PC-9 (cell line): ENCODE measurements at regions not wholly inside any gene's neighbourhood (a gene's known extent, or its start where the extent isn't known, plus 50 kb on each side); places are given as distances from the start of the nearest gene placed in this dataset.

Source experiments
- BruUV-seq: library from RNA; stranded (reverse); fragments of 400-500 nt; replicated peaks from 2 replicates; lab custom pipeline; 2021; lab: Mats Ljungman, UMichigan
- CTCF ChIA-PET: fragments of 300-600 bp; sonication (Branson Sonifier 250); formaldehyde crosslinking; loops from one replicate; lab custom pipeline; 2022; ENCODE audit warnings: antibody characterized with exemption; lab: Charles Lee
- POLR2A ChIA-PET: fragments of 300-600 bp; sonication (Branson Sonifier 250); formaldehyde crosslinking; loops from one replicate; lab custom pipeline; 2022; ENCODE audit warnings: antibody characterized with exemption; ENCODE audit not compliant: unreplicated experiment; lab: Charles Lee
- DNase-seq, 2 experiments: peaks; one replicate each; pipeline versions ENCODE4 v3.0.0 to v3.0.0-alpha.2; 2015 to 2022; ENCODE audit warnings: mixed read lengths in 1 of 2
- H2AFZ ChIP-seq: fragments of 200-600 bp; sonication (generic); 2 replicates; pipeline ENCODE4 v1.8.1; 2017; ENCODE audit warnings: antibody characterized with exemption
- H3F3A ChIP-seq: fragments of 200-600 bp; sonication (generic); 2 replicates; pipeline ENCODE4 v1.8.1; 2017; ENCODE audit warnings: antibody characterized with exemption, mild to moderate bottlenecking, low read depth; ENCODE audit not compliant: insufficient read depth
- H3K27ac ChIP-seq: fragments of 200-600 bp; sonication (generic); 2 replicates; pipeline ENCODE4 v1.6.1; 2016; ENCODE audit warnings: mixed run types
- H3K27me3 ChIP-seq: fragments of 200-600 bp; sonication (generic); 2 replicates; pipeline ENCODE4 v1.6.1; 2016; ENCODE audit warnings: low read depth, mixed run types; ENCODE audit not compliant: insufficient read depth
- H3K36me3 ChIP-seq: fragments of 200-600 bp; sonication (generic); 2 replicates; pipeline ENCODE4 v1.6.1; 2016; ENCODE audit warnings: low read depth, mixed run types
- H3K4me1 ChIP-seq: fragments of 200-600 bp; sonication (generic); replicated peaks from 2 replicates; pipeline ENCODE4 v1.6.1; 2016; ENCODE audit warnings: mixed run types; ENCODE audit not compliant: insufficient read depth
- H3K4me2 ChIP-seq: fragments of 200-600 bp; sonication (generic); 2 replicates; pipeline ENCODE4 v1.6.1; 2017; ENCODE audit warnings: mixed run types
- H3K4me3 ChIP-seq: fragments of 200-600 bp; sonication (generic); 2 replicates; pipeline ENCODE4 v1.6.1; 2016; ENCODE audit warnings: mixed run types
- H3K79me2 ChIP-seq: fragments of 200-600 bp; sonication (generic); 2 replicates; pipeline ENCODE4 v1.6.1; 2017; ENCODE audit warnings: low read depth, mixed run types
- H3K9me2 ChIP-seq: fragments of 200-600 bp; sonication (generic); 2 replicates; pipeline ENCODE4 v1.8.1; 2017; ENCODE audit warnings: mild to moderate bottlenecking; ENCODE audit not compliant: insufficient read depth
- H3K9me3 ChIP-seq: fragments of 200-600 bp; sonication (generic); 2 replicates; pipeline ENCODE4 v1.8.1; 2016; ENCODE audit warnings: low read depth; ENCODE audit not compliant: insufficient read depth
- H4K20me1 ChIP-seq: fragments of 200-600 bp; sonication (generic); 2 replicates; pipeline ENCODE4 v1.8.1; 2017; ENCODE audit not compliant: insufficient read depth
- CTCF ChIP-seq: fragments of 200-600 bp; sonication (generic); conservative IDR thresholded peaks from 2 replicates; pipeline ENCODE4 v1.6.1; 2017; ENCODE audit warnings: mixed run types, antibody characterized with exemption, mild to moderate bottlenecking, moderate library complexity
- EZH2 ChIP-seq: fragments of 200-600 bp; sonication (generic); IDR thresholded peaks from 2 replicates; pipeline ENCODE4 v1.8.0; 2017; ENCODE audit warnings: antibody characterized with exemption, low read depth
- intact Hi-C: fragments of 100-400 bp; cut with micrococcal nuclease; formaldehyde crosslinking; loops from one replicate; pipeline ENCODE4 v1.10.0; 2022; ENCODE audit not compliant: unreplicated experiment

DNA sequence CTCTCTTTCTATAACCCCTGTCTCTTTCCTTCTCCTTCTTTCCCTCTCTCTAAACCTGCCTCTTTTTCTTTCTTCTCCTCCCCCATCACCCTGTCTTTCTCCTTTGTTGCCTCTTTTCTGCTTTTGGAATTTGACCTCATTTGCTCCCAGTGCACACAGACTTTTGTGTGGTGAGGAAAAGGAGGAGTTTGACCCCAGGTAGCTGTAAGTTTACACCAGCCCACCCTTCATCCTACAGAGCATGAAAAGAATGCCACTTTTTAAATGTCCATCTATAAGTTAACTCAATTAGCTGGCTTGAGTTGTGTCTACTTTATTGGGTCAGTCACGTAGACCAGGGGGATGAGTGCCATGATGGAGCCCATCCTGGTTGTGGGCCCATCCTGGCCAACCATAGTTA is 146.8 kb upstream of the SLC38A2 start:
- intact Hi-C loops, result no loop called here
- no peak for TF ChIP-seq EZH2
- no peak for TF ChIP-seq CTCF
- H4K20me1 ChIP-seq, result no peaks in the 10 kb centered on the region
- no peak for DNase-seq
- no peaks in the 10 kb centered on the region for H3K4me1 ChIP-seq
- no peaks in the 10 kb centered on the region for H3K9me3 ChIP-seq
- no peak overlapping the region for H3K4me2 ChIP-seq
- no peaks in the 10 kb centered on the region for H3K79me2 ChIP-seq
- no peaks in the 10 kb centered on the region for H3K9me2 ChIP-seq
- no peak overlapping the region for H3K4me3 ChIP-seq
- no peaks in the 10 kb centered on the region for H3K36me3 ChIP-seq
- no TSS peak for BruUV-seq
- no peak overlapping the region for H3K27ac ChIP-seq
- no peaks in the 10 kb centered on the region for H3K27me3 ChIP-seq
- POLR2A ChIA-PET, result interaction anchor here (0.6 kb wide), 1 partner anchor 41 kb away, joined by 4 read pairs; no protein-coding TSS in a partner anchor
- CTCF ChIA-PET, result no interaction called here
- no peaks in the 10 kb centered on the region for H3F3A ChIP-seq
- H2AFZ ChIP-seq, result no peak overlapping the region

GRCh38 chr12:46518729-46519128 is 146.2 kb upstream of the SLC38A2 start:
- Histone ChIP-seq H3K4me1 (no peaks in the 10 kb centered on the region), H3K27ac (no peak overlapping the region), H3K4me2 (no peak overlapping the region), H3K79me2 (no peaks in the 10 kb centered on the region), H3K9me2 (no peaks in the 10 kb centered on the region), H3K36me3 (no peaks in the 10 kb centered on the region), H3K9me3 (no peaks in the 10 kb centered on the region), H2AFZ (no peak overlapping the region), H3K27me3 (no peaks in the 10 kb centered on the region), H4K20me1 (no peaks in the 10 kb centered on the region), H3K4me3 (no peak overlapping the region), H3F3A (no peaks in the 10 kb centered on the region)
- DNase-seq, result no peak
- TF ChIP-seq CTCF (no peak), EZH2 (no peak)
- CTCF ChIA-PET, result no interaction called here
- no TSS peak for BruUV-seq
- intact Hi-C loops, result no loop called here
- POLR2A ChIA-PET, result no interaction called here

GRCh38 chr12:46518169-46518568 is 145.6 kb upstream of the SLC38A2 start:
- no peaks in the 10 kb centered on the region for H3K9me2 ChIP-seq
- no peaks in the 10 kb centered on the region for H4K20me1 ChIP-seq
- TF ChIP-seq EZH2, result no peak
- TF ChIP-seq CTCF, result no peak
- H3K4me2 ChIP-seq, result no peak overlapping the region
- H3K27me3 ChIP-seq, result no peaks in the 10 kb centered on the region
- ChIA-PET POLR2A (no interaction called here), CTCF (no interaction called here)
- no peak for DNase-seq
- H2AFZ ChIP-seq, result no peak overlapping the region
- intact Hi-C loops, result no loop called here
- H3K79me2 ChIP-seq, result no peaks in the 10 kb centered on the region
- no peak overlapping the region for H3K4me3 ChIP-seq
- H3K36me3 ChIP-seq, result no peaks in the 10 kb centered on the region
- no peaks in the 10 kb centered on the region for H3F3A ChIP-seq
- no peak overlapping the region for H3K27ac ChIP-seq
- H3K9me3 ChIP-seq, result no peaks in the 10 kb centered on the region
- no TSS peak for BruUV-seq
- no peaks in the 10 kb centered on the region for H3K4me1 ChIP-seq
